Testis (tissue), 2 donors: ENCODE measurements at regions not wholly inside any gene's neighbourhood (a gene's known extent, or its start where the extent isn't known, plus 50 kb on each side); places are given as distances from the start of the nearest gene placed in this dataset.

Experiments used
- POLR2A ChIP-seq: fragments of 450-650 bp; IDR thresholded peaks from one replicate; pipeline ENCODE4 v1.6.1; 2017; ENCODE audit warnings: antibody characterized with exemption, mild to moderate bottlenecking, moderate library complexity
- TF ChIP-seq, protein P1 (sequence below), 3 experiments: fragments of 450-650 bp in 2 of 3; fragments of 200-600 bp in 1 of 3; sonication (generic) in 1 of 3; IDR thresholded peaks; one replicate each; pipeline ENCODE4 v1.5.1; 2016 to 2019; ENCODE audit warnings: antibody characterized with exemption in 3 of 3, mild to moderate bottlenecking in 2 of 3, moderate library complexity in 1 of 3

DNA sequence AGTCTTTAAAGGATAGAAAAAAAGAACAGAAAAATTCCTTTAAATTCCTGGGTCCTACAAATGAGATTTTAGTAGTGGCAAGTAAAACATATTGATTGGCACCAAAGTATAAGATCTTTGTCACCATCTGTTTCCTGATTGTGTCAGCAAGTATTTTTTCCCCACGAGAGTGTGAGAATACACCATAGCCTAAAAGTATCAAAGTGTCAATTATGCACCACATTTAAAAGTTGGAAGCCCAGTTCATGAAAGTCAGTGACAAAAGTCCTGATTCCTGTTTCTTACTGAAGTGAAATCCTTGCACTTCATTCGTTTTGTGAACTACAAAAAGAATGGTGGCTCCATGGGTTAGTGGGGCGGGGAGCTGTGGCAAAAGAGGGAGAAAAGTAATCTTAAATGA, 83.8 kb upstream of the DPH6 start:
- no peak for TF ChIP-seq POLR2A
- TF ChIP-seq, protein P1, sequence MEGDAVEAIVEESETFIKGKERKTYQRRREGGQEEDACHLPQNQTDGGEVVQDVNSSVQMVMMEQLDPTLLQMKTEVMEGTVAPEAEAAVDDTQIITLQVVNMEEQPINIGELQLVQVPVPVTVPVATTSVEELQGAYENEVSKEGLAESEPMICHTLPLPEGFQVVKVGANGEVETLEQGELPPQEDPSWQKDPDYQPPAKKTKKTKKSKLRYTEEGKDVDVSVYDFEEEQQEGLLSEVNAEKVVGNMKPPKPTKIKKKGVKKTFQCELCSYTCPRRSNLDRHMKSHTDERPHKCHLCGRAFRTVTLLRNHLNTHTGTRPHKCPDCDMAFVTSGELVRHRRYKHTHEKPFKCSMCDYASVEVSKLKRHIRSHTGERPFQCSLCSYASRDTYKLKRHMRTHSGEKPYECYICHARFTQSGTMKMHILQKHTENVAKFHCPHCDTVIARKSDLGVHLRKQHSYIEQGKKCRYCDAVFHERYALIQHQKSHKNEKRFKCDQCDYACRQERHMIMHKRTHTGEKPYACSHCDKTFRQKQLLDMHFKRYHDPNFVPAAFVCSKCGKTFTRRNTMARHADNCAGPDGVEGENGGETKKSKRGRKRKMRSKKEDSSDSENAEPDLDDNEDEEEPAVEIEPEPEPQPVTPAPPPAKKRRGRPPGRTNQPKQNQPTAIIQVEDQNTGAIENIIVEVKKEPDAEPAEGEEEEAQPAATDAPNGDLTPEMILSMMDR (IDR thresholded peaks at IDR 0.05): no peak
